GM18867 (cell line): ENCODE measurements at regions not wholly inside any gene's neighbourhood (a gene's known extent, or its start where the extent isn't known, plus 50 kb on each side); places are given as distances from the start of the nearest gene placed in this dataset.
A peak's percentile ranks its signal among the peaks of the same experiment; 100 is the strongest.

Experiments
- ATAC-seq: cut with Tn5 transposase; IDR thresholded peaks from one replicate; pipeline ENCODE4 v1.9.1; 2021; ENCODE audit warnings: mild to moderate bottlenecking, moderate library complexity; ENCODE audit not compliant: unreplicated experiment

DNA sequence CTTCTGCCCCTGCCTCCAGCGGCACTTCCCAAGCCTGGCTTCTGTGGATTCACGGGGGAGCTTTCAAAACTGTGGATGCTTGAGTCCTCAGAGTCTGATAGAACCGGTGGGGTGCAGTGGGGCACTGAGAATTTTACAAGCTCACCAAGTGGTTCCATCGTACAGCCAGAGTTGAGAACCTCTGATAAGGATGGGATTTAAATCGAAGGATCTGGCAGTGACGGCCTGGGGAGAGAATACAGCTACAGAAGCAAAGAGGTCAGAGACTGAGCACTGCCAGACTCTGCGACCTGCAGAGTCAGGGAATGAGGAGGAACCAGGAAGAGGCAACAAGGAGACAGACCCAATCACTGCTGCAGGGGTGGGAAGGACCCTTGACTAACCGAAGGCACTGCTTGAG, 124.6 kb upstream of the BOD1 start:
- no peak for ATAC-seq

DNA sequence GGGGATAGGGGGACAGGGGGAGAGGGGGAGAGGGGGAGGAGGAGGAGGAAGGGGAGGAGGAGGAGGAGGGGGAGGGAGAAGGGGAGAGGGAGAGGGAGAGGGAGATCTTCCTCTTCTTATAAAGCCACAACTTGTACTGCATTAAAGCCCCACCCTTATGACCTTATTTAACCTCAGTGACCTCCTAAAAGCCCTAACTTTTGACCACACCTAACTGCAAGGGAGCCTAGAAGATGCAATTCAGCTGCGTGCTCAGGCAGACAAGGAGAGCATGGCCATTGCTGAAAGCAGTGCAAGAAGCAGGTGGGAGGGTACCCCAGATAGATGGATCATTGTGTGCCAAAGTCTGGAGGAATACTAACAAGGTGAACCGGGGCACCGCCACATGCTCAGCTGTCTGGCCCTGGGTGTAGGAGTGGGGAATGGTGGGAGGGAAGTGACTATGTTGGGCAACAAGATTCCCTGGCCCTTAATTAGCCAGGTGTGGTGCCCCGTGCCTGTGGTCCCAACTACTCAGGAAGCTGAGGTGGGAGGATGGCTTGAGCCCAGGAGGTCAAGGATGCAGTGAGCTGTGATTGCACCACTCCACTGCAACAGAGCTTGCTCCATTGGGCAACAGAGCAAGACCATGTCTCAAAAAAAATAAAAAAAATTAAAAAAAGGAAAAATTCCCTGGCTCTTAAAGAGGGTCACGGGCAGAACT, 125.4 kb upstream of the BOD1 start:
- peak; percentile 10 for ATAC-seq

DNA sequence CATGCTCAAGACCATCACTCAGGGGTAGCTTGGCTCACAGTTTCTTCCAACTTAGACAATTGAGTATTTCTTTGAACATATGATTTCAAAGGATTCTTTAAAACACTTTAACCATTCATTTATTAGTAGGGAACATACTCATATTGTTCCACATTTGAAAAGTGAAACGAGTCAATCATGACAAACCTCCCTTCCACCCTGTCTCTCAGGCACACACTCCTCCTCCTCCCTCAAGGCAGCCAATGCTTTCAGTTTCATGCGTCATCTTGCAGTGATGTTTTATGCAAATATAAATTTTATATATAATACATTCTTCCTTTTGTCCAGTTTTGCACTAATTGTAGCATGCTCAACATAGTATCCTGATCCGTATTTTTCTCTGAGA, 126.0 kb upstream of the BOD1 start:
- ATAC-seq, result peak; percentile 73

DNA sequence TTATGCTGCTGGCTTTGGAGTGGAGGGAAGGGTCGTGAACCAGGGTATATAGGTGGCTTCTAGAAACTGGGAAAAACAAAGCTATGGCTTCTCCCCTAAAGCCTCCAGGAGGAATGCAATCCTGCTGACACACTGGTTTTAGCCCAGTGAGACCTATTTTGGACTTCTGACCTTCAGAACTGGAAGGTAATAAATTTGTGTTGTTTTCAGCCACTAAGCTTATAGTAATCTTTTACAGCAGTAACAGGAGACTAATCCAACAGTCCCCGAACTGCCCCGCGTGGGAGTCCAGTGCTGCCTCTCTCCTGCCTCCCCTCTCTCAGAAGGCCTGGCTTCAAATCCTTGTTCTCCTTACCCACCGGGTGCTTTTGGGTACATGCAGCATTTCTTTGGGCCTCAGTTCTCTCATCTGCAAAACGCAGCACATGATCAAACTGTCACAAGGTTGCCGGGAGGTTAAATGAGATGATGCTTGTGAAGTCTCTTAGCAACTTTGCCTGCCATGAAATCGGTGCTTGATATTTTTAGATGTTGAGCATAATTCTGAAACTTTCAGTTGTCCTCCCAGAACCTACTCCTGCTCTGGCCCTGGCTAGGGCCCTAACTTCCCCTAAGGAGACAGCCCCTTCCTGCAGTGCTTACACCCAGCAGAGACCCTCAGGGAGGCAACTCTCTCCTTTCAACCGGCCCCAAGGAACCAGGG, 127.3 kb upstream of the BOD1 start:
- ATAC-seq, result peak; percentile 38

DNA sequence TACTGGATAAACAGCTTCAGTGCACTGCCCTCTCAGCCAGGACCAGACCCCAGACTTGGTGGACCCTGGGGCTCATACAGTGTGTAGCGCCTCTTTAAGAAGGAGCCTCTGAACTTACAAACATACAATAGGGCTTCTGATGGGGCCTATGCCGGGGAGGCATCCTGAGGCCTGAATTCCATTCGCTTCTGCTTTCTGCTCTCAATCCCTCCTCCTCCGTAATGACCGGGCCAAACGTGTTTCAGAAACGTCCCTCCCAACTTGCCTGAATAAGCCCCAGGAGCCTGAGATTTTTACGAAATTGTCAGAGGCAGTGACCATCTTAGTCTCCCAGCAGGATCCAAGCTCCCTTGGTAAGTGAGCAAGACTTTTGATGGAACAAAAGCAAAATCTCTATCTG, 128.1 kb upstream of the BOD1 start:
- ATAC-seq, result no peak

DNA sequence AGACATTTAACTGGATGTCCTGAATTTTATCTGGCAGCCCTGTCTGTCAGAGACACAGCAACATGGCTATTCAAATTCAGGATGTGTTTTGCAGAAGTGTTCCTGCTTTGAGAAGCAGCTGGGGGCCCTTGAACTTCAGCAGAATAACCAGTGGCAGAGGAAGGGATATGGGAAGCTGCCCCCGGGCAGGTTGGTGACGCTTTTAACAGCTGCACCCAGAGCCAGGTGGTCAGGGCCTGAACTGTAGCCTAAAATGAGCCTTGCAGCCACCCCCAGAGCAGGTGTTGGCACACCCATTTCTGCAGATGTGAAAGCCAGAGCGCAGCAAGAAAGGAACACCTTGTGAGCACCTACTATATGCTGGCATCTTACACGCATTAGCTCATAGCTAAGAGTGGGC, 128.7 kb upstream of the BOD1 start:
- peak; percentile 62 for ATAC-seq

DNA sequence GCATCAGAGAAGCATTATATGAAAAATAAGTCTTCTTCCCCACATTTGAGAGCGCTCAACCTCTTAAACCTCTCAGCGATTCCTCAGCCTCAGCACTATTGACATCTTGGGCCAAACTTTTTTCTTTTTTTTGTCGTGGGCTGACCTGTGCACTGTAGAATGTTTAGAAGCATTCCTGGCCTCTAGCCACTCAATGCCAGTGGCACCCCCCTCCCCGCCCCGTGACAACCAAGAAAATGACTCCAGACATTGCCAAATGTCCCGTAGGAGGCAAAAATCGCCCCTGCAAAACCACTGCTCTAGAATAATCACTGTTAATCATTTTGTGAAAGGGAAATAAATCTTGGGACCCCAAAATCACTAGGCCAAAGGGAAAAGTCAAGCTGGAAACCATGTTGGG, 129.1 kb upstream of the BOD1 start:
- ATAC-seq, result no peak

DNA sequence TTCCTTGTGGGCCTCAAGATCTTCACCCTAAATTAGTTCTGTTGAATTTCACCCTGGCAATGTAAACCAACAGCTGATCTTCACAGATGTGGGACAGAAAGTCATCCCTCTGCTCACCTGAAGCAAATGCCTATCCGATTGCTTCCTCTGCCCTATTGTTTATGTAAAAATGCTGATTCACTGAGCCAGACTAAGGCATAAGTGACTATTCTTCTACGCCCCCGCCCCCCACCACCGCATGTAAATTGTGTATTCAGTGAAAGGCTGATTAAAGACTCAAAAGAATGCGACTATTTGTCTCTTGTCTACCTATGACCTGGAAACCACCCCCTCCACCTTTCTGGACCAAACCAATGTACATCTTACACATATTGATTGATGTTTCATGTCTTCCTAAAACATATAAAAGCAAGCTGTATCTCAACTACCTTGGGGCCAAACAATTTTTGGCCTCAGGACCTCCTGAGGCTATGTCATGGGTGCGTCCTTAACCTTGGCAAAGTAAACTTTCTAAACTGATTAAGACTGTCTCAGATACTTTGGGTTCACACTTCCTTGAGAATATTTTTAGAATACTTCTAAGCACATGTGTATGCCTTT, 129.7 kb upstream of the BOD1 start:
- no peak for ATAC-seq

DNA sequence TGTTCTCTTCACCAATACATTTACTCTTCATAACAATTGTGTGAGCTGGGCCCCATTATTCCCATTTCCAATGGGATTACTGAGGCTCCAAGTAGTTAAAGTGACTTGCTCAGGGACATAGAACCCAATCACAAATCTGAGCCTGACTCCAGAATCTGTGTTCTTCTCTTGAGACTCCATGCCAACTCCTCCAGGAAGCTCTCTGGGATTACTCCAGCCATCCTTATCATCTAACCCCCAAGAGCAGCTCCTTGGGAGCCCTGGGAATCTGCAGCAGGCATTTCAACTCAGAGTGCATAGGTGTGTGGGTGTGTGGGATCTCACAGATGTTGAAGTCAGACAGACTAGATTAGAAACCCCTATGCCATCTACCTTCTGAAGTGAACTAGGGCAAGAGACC, 131.4 kb upstream of the BOD1 start:
- ATAC-seq, result no peak

DNA sequence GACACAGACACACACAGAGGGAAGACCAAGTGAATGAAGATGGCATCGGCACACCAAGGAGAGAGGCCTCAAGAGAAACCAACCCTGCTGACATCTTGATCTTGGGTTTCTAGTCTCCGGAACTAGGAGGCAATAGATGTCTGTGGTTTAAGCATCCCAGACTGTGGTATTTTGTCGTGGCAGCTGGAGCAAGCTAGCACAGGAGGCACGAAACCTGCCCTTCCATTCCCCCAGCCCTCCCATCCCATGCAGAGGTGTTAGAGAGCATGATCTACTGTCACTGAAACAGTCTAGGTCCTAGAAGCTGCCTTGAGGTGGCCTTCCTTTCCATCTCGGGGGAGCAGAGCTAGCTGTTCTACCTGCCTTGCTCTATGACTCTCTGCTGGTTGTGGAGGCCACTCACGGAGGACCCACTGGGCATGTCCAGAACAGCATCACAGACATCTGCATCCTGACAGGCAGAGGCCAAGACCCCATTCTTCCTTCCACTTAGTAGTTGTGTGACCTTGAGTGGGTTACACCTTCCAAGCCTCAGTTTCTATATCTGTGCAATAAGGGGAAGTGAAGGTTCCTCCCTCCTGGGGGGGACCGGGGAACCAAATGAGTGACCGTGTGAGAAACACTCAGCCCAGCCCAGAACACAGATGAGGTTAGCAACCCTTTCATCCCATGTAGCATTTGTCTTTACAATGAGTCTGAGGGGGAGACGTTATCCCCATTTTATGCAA, 134.3 kb upstream of the BOD1 start:
- ATAC-seq, result peak; percentile 81

DNA sequence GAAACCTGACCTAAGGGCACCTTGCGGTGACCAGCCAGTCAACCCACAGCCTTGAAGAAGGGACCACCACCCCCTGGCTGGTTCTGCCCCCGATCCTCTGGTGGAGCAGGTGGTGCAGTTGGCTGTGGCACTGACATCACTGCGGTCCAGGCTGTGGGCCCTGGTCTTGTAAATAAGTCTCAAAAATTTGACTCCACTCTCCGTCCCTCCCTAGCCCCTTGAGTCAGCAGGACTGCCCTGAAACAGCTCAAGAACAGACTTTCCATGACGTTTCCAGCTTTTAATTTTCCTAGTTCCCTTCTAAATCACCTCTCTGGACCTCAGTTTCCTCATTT, 134.8 kb upstream of the BOD1 start:
- ATAC-seq, result peak; percentile 73

DNA sequence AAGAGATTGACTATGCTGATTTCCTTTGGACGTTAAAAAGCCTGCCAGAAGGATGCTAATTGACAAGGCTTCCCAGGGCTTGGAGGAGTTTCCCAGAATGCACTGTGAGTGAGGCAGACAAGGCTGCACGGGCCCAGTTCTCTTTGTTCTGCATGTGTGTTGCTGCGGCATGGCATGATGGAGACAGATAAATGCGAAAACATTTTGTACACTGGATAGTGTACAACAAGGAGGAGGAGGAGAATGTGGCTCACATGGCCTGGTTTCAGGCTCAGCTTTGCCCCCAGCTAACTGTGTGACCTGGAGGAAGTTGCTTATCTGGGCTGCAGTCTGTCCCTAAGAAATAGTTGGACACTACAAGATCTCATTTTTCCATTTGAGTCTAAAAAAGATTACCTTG, 135.5 kb upstream of the CPEB4 start:
- ATAC-seq, result no peak

DNA sequence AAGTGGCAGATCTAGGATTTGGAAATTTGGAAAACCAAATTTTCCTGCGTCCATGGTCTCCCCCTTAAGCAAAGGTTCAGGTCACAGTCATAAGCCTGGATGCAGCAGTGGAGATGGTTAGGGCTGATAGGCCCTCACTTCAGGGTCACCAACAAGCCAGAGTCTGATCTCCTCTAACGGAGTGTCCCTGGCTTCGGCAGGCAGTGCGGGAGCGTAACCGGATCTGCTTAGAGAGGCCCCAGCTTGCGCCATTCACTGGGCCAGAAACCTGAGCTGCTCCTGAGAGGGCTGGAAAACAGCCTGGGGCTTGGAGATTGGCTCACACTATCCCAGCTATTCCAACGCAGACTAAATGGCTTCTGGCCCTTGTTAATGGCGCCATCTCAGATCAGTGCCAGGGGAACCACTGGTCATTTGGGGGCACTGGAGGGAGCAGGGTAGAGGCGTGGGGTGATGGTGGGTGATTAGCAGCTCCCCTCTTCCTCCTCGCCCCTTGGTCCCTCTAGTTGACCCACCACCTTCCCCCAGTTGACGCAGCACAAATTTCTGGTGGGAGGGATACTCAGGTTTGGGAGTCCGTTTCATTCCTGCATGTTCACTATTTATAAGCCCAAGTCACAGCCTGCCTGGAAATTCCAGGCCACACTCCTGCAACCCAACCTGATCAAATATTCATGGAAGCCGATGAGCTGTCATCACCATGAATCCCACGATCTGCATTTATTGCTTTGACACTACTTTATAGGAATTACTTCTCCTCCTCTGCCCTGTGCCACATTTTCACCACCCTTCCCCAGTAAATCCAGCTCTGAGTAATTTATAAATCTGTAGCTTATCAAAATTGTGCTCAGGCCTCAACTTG, 134.6 kb upstream of the CPEB4 start:
- ATAC-seq, result no peak

DNA sequence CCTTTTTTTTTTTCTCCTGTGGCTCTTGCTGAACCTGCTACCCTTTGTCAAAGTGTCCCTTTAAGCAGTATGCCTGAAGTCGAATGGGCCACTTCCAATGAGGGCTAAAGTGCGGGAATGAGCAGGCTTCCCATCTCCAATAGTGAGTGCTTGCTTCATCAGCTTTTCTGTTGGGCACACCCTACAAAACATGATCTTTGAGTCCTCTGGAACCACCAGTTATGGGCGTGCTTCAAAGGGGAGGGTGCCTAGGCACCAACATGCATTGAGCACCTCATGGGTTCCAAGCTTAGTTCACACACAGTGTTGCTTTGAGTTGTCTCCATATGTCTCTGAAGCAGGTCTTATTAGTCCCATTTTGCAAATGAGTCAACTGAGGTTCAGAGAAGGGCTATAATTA, 132.8 kb upstream of the CPEB4 start:
- no peak for ATAC-seq

DNA sequence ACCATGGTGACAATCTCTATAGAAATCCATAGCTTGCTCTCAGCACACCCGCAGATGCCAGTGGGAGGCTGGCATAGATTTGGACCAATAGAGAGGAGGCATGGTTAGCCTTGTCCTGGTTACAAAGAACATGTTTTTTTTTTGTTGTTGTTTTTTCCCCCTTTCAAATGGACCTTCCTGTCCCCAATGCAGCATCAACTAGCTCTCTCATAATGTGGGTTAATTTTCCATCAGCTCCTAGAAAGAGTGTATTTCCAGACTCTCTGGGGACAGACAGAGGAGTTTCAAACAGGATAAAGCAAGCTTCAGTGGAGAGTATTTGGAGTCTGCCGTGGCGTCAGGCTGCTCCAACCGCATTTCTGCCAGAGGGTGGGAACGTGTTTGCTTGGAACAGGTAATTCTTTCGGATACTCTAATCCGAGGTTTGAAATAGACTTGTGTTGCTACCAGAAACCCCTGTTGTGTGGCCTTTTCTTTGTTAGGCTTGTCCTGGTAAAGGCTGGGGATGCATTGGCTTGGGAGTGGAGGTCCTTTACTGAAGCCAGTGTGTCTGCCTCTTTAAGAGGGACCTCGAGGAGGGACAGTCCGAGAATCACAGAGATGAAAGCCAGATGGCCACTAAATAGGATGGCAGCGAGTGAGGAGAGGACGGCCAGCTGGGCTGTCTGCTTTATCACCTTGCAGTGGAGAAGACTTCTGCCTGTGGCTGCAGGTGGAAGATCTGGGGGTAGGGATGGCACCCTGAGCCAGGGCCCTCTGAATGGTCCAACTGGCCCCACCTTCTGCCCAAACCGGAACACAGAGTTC, 130.5 kb upstream of the CPEB4 start:
- no peak for ATAC-seq

DNA sequence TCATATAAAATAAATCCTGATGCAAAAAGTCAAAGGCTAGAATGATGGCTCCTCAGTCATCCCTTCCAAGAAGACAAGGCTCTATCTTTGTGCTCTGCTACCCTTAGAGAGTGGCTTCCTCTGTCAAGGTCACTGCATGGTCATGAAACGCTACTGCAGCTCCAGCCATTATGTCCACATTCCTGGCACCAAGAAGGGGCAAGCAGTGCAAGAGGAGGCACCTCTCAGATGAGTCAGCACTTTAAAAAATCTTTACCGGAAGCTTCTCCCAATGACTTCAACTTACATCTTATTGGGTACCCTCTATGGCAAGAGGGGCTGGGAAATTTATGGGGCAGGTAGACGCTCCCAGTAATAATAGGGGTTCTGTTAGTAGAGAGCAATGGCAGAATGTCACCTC, 129.5 kb upstream of the CPEB4 start:
- no peak for ATAC-seq

DNA sequence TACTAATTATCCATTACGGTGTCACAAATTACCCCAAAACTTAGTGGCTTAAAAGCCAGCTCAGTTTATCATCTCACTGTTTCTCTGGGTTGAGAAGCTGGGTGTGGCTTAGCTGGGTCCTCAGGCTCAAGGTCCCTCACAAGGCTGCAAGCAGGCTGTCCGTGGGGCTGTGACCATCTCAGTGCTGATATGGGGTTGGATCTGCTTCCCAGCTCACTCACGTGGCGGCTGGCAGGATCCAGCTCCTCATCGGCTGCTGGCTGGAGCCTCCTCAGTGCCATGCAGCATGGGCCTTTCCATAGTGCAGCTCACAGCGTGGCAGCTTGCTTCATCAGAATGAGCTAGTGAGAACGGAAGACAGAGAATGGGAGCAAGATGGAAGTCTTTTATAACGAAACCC, 128.5 kb upstream of the CPEB4 start:
- ATAC-seq, result no peak

DNA sequence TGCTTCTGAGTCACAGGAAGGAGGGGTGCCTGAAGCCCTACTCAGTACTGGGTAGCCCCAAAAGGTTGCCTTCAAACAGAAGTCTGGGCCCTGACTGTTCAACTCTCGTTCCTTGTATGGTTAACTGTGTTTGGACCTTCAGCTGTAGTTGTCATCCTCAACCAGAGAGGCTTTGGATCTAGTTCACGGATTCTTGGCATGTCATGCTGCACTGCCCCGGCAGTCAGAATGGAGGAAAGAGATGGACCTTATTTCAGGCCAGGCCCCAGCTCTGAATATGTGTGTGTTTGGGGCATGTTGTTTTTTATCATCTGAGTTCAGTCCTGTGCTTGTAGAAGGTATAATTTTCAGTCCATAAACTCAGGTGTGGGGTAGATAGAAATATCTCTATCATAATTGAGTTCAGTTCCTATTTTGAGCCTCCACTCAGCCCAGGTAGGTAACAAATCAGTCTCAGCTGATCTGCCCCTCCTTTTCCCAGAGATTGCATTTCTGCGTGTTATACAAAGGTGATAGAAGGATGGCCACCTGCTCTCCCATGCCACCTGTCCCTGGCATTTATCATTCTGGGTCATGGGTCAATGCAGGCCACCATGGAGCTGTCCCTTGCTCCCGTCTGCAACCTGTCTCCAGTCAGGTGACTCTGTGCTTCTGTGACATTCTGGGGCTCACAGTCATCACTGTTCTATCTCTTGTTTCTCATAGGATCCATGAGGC, 127.5 kb upstream of the CPEB4 start:
- ATAC-seq, result no peak

DNA sequence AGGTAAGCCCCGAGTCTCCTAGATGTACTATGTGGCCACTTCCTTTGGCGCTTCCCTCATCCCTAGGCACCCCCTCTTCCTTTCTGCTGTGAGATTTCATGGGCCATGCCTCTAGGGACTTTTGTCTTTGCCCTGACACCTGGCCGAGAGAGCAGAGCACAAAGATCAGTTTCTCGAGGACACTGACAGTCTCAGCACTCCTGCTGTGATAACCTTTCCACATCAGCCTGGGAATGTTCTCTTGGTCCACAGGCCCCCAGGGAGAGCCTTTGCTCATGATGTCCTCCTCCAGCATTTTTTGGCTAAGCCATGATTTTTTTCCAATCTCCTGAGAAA, 127.0 kb upstream of the CPEB4 start:
- no peak for ATAC-seq

DNA sequence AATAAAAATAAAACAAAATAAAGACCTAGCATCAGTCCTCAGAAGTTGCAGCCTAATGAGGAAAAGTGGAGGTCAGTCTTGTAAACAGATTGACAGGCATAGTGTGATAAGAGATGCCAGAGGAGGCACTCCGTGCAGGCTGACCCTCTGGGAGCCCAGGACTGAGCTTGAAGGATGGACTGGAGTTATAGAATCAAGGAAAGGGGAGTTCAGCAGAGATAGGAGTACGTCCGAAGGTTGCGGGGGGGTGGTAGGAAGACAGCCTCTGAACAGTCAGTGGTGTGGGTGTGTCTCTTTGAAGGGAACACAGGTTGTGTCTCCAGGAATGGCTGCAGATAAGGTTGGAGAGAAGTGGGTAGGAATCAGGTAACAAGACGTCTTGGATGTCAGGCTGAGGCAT, 126.1 kb upstream of the CPEB4 start:
- no peak for ATAC-seq
